ENCODE measurements at regions not wholly inside any gene's neighbourhood (a gene's known extent, or its start where the extent isn't known, plus 50 kb on each side); places are given as distances from the start of the nearest gene placed in this dataset.

- TF ChIP-seq POLR2A (IDR thresholded peaks at IDR 0.05) = no peak
- no peak for TF ChIP-seq CTCF (IDR thresholded peaks at IDR 0.05)
Observed at GRCh38 chr13:38419312-38419873, 69.7 kb downstream of the UFM1 start.

Data from right lobe of liver (tissue), 4 donors.